SK-MEL-5 (cell line): ENCODE measurements at regions not wholly inside any gene's neighbourhood (a gene's known extent, or its start where the extent isn't known, plus 50 kb on each side); places are given as distances from the start of the nearest gene placed in this dataset.

Experiments
- DNase-seq: peaks from one replicate; pipeline ENCODE4 v3.0.0-alpha.2; 2016; ENCODE audit warnings: low read depth, low spot score
- in situ Hi-C: cut with HindIII; loops from 2 replicates; pipeline ENCODE4 v1.10.0; 2016; ENCODE audit warnings: low sequenced_read_pairs, high pct_unique_total_duplicates, low pct_unique_long_range_greater_than_20kb

DNA sequence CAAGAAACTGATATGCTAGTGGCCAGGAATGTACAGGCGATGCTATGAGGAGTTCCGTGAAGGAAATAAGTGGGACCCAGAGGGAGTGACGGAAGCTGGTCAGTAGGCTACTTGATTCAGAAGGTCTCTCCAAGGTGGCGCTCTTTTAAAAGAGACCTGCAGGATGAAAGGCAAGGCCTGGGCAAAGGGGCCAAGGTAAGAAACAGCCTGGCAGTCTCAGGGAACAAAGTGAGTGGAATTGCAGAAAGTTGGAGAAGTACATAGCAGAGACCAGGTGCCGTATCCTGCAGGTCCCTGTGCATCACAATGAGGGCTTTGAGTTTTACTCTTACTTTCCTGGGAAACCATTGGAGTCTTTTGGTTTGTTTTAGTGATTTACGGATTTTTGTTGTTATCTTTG is 905.6 kb downstream of the BCL11B start:
- DNase-seq, result no peak
- in situ Hi-C loops, result no loop called here

DNA sequence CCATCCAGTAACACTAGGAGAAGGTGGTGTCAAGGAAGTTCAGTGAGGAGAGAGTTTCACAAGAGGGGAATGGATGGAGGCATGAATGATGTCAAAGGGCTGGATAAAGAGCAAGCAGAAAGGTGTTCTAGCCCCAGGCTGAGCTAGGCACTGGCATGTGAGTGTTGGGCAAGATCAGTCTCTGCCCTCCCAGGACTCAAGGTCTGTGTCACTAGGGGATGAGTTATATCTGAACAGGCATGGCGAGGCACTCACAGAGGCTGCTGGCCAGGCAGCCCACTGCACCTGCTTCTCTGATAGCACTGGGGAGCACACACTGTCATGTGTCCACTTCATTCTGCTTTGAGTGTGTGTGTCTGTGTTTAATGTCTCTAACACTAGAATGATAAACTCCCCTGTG is 903.8 kb downstream of the BCL11B start:
- DNase-seq, result no peak
- in situ Hi-C loops, result no loop called here

DNA sequence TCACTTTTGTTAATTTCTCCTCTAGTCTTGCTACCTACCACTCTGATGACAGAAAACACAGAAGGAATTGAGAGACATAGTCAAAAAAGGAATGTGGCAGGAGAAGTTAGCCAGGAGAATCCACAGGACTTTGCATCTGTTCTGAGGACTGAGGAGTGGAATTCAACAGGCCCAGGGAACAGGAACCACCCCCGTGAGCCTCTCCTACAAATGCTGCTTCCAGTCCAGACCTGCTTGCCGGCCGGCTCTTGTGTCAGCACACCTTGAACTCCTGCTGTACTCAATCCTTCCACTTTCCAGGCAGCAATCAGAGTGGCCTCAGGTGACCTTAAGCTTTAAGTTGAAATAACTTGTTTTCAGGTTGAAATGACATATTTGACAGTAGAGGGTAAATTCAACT is 903.1 kb downstream of the BCL11B start:
- no peak for DNase-seq
- in situ Hi-C loops, result no loop called here

DNA sequence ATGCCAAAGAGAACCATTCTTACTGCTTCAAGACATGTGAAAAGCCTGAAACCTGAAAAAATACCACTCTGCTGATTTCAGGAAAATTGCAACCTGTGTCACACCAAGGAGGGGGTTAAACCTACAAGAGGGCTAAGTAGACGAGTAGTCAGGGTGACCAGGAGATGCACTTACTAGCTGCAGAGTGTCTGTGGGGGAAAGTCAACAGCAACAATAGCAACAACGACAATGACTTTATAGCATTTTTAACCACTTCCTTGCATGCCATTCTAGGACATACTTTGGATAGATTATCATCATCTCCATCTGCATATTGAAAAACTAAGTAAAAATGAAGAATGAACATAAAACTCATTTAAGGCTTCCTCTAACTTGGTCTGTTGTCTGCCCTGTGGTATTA is 902.7 kb downstream of the BCL11B start:
- DNase-seq, result no peak
- in situ Hi-C loops, result no loop called here

DNA sequence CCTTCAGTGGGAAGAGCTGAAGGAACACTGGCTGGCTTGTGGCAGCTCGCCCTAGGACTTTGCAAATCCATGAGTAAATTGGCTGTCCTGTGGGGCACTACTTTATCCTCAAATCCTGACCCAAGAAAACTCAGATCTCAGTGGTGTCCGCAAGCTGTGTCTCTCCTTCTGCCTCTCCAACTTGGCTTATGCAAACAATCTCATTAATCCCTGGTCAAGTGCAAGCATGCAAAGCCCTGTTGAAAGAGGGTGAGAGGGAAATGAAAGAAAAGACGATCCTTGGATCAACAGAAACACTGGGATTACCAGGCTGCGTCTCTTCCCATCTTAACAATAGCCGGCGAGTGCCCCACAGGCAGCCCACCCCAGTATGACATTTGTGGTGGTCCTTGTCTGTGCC is 901.6 kb downstream of the BCL11B start:
- no peak for DNase-seq
- in situ Hi-C loops, result no loop called here

DNA sequence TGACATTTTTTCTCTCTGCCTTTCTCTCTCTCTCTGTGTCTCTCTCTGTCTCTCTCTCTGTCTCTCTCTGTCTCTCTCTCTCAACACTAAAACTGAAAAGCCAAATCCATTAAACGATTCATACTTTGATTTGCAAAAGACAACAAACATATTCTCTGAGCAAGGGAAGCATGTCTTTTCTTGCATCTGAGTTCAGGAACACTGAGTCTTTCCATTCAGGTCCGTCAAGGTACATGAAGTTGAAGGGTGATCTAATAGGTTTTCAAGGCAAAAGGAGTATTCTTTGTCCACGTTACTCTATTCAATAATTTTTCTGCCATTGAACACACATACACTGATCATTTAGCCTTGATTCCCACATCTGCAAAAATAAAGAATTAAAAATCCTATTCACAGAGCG is 900.9 kb downstream of the BCL11B start:
- in situ Hi-C loops, result no loop called here
- DNase-seq, result no peak

DNA sequence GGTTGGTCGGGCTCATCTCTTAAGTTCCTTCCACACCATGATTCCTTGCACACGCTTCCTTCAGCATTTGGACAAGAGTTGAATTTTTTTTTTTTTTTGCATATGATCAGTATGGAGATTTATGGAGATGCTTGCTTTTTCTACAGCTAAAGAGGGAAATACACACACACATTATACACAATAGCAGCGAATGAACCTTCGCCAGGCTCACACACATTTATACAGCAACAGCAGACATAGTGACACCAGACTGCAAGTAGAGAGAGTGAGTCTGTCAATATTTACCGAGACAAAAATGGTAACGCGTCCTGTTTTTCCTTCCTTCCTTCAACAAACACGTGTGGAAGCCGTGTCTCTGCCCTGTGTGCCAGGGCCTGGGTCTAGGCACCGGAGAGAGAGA is 897.9 kb downstream of the BCL11B start:
- in situ Hi-C loops, result no loop called here

DNA sequence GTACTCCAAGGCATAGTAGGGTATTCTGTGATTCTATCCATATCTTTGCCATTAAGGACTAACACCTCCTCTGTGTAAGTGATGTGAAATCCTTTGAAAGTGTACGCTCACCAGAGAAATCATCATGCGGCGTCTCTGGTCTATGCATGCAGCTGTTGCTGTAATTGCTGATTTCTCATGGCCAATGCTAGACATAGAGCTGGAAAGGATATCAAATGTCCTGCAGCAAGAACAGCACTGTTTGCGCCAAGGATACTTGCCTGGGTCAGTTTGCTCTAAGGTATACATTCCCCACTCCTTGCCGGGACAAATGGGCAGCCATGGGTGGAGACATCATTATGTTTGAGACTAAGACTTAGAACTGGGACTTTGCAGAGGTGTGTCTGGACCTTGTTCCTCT is 896.4 kb downstream of the BCL11B start:
- in situ Hi-C loops, result no loop called here
- DNase-seq, result no peak

More for the DNA sequence above, 897.9 kb downstream of the BCL11B start:
- no peak for DNase-seq

DNA sequence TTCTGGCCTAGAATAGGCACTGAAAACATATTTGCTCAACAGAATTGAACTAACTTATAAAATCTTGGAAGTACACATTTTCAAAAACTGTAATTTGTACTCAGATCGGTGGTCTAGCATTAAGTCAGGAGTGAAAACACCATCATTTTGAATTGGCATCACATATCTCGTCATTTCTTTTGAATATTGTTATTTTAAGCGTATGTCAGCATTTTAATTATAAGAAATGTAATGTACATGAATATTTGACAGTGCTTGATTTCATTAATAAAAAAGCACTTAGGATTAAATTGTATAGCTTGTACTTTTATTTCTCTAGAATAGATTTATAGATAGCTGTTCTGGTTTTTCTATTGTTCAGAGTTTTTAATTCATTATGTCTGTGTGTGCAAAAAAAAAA is 892.2 kb downstream of the BCL11B start:
- in situ Hi-C loops, result no loop called here
- no peak for DNase-seq

DNA sequence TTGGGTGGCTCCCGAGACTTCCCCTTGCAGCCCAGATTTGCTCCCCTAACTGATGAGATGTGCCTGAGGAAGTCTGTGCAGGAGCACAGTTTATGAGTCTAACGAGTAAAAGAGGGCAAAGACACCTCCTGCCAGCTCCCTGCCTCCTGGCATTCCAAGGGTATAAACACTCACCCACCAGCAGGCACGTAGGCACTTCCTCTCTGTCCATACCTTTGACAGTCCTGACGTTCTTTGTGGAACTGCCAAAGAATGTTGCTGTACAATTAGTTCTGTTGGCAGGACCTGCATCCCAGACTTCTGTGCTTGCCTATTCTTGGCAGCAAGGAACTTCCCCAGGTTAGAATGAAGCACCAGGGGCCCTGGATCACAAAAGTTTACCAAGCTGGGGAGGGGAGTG is 889.3 kb downstream of the BCL11B start:
- in situ Hi-C loops, result no loop called here
- DNase-seq, result no peak

DNA sequence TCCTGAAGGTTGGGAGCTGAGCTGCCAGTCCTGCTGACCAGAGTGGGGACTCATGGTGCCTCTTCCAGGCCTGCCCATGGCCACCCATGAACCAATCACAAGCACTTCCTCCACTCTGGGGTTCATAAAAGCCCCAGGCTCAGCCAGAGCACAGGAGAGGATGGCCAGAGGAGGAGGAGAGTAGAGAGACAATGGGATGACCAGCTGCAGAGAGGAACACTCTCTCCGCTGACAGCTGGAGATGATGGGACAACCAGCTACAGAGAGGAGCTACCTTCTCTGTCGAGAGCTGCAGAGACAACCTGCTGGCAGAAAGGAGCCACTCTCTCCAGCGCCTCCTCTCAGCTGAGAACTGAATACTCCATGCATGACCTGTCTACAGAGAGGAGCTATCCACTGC is 886.1 kb downstream of the BCL11B start:
- in situ Hi-C loops, result no loop called here
- DNase-seq, result no peak

DNA sequence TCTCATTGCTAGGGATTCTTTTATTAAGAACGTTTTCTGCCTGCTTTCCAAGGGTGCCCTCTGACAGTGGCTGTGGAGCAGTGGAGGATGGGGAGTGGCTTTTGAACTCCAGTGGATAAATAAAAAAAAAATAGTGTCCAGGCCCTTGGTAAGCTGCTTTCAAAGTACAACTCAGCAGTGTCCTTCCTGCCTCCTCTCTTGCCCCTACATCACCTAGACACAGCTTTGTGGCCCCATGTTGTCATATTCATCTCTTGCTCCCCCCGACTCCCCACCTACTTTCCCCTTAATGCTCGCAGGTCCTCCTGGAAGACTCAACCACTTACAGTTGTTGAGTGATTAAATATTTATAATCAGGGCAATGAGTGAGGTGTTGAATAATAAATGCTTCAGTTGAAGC is 880.9 kb downstream of the BCL11B start:
- DNase-seq, result no peak
- in situ Hi-C loops, result no loop called here

DNA sequence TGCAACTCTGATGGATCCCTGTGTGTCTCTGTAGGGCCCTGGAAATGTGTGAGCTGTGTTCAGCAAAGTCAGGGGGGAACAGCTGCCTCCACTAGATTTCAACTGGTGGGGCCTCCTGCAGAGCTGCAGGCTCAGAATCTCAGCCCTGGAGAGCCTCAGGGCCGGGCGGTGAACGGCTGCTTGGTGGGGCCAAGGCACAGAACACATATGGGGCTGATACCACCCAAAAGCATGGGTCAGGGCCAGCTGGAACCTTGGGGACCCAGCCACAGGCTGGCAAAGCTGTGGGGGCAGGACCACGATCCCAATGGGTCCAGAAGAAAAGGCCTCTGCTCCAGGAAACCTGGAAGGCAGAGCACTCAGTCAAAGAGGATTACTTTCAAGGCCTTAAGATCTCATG is 878.5 kb downstream of the BCL11B start:
- no peak for DNase-seq
- in situ Hi-C loops, result no loop called here

DNA sequence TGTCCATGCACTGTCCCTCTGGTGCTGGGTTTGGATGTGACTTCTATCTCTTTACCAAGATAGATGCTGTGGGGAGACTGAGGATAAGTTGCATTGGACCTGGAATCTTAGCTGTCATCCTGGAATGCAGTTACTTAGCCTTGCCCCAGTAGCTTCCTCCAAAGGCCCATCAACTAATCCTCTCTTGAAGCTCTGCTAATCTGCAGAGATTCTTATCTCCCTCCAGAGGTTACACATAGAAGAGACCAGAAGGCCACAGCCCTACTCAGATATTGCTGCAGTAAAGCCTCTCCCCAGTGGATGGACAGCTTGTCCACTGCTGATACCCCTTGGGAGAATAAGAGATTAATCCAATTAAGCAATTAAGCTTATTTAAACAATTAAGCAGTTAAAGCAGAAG is 867.2 kb downstream of the BCL11B start:
- DNase-seq, result no peak
- in situ Hi-C loops, result no loop called here

DNA sequence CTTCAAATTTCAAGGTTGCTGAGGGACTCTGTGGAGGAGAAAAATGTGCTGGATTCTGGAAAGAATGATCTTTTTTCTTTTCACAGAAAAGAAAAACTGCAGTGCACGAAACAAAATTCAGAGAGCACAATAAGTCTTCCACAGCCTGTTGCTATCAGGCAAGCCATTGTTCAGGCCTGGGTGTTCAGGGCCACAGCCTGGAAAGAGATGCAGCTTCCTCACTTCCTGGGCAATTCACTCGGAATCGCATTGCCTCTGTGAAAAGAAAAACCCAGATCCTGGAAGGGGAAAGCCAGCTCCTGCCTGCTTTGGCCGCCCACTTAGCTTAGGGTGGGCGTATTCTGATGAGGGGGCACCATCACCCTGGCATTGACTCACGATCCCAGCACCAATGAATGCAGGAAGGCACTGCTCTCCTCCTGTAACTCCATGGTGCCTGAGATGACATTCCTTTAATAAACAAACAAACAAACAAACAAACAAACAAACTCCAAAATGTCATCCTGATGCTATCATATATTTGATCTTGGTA is 863.9 kb downstream of the BCL11B start:
- in situ Hi-C loops, result no loop called here

DNA sequence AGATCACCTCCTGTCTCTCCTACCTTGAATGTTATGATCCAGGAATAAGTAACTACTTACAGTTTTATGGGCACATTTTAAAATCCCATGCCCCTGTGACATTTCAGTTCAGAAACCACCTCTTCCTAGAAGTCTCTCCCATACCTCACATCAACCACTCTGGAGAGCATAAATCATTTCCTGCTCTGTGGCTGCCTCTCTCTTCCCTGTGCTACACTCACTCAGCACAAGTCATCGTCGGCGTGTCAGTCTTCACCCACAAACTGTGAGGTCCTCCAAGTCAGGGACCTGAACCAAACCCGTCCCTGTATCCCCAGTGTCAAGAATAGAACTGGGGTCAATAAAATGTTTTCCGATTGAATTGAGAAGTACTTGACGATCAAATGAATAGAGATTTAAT is 863.3 kb downstream of the BCL11B start:
- DNase-seq, result no peak
- in situ Hi-C loops, result no loop called here

More for the DNA sequence above, 863.9 kb downstream of the BCL11B start:
- no peak for DNase-seq

DNA sequence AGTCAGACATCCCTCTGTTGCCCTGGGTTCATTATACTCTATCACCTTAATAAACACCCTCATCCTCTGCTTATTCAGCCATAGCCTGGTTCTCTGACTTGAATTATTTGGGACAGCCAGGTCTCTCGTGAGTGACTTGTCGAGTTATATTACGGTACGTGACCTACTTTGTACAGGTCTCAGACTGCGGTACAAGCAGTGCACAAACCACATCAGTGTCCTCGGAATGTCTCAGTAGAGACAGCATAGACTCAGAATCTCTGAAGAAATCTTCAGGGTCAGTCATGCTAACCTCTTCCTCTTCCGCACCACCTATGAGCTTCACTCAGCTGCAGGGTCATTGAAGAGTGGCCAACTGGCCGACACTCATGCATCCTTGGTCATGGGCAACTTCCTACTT is 860.8 kb downstream of the BCL11B start:
- in situ Hi-C loops, result no loop called here
- no peak for DNase-seq

DNA sequence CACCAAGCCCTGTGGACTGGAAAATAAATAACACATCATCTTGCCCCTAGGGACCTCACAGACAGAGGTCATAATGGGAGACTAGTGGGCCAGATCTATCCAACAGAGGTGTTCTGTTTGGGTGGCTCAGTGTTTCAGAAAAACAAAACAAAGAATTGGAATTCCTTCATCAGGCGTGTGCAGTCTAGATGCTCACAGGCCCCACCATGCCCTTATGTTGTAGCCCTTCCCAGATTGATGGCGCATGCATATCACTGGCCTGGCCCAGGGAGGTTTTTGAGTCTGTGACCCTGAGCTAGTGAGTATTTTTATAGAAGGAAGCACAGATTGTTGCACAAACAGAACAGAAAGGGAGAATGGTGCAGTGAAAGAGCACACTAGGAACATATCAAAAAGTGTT is 859.6 kb downstream of the BCL11B start:
- no peak for DNase-seq
- in situ Hi-C loops, result no loop called here

DNA sequence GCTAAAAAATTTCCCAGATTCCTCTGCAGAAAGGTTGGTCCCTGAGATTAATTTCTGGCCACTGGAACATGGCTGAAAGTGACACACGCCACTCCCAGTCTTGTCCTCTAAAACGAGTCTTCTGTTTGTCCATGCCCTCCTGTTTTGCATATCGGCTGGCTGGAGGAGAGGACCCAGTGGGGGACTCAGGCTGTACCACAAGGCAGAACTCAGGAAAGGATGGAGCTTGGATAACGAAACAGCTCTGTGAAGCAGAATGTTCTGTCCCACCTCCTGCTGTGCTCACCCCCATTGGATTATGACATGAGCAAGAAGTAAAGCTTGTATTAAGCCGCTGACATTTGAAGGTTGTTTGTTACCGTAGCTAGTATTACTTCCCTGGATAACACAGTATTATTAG is 856.2 kb downstream of the BCL11B start:
- DNase-seq, result no peak
- in situ Hi-C loops, result no loop called here

DNA sequence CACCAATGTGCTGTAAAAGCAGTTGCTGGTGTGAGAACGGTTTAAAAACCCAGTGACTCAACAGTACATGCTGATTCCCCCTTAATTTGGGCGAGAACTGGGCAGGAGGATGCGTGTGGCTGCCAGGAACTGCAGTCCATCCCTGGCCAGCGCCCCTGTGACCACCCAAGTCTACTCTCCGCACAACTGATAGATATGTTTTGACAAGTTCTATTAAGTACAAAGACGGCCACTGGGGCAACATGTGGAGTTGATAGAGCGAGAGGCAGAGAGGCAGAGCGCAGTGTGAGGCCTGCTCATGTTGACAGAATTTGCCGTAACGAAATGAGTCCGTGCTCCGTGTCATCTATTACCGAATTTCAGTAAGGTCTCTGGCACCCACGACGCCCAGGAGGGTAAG is 855.0 kb downstream of the BCL11B start:
- DNase-seq, result no peak
- in situ Hi-C loops, result no loop called here
